ENCODE measurements at regions not wholly inside any gene's neighbourhood (a gene's known extent, or its start where the extent isn't known, plus 50 kb on each side); places are given as distances from the start of the nearest gene placed in this dataset.

DNA sequence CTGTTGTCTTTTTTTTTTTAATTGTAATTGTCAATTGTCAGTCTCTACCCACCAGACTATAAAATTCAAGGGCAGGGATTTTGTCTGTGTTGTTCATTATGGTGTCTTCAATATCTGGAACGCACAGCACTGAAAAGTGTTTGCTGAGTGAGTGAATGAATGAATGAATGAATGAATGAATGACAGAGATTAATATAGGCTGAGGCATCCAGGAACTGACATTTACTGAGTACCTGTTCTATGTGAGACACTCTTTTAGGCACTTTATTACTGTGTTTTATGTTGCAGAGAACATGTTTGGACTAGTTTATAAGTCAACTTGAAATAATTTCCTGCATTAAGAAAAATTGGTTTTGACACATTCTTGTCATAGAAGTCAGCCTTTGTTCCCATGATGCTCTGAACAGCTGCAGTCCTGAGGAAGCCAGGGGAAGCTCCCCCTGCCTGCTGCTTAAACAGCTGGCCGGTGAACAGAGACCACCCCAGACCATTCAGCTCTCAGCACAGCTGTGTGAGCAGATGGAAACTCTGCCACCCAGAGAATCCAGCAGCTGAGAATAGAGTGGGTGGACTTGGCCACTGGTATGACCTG is 160.7 kb upstream of the CCND2 start:
- TF ChIP-seq CEBPB (IDR thresholded peaks at IDR 0.05) (no peak), EP300 (IDR thresholded peaks at IDR 0.05; ENCODE audit: borderline replicate concordance) (no peak), CREB1 (IDR thresholded peaks at IDR 0.05; ENCODE audit: low read depth) (no peak), TAF1 (IDR thresholded peaks at IDR 0.05; ENCODE audit: low read depth) (no peak), TCF12 (IDR thresholded peaks at IDR 0.05; ENCODE audit: low read depth) (no peak), RAD21 (IDR thresholded peaks at IDR 0.05; ENCODE audit: low read depth) (no peak), EGR1 (IDR thresholded peaks at IDR 0.05) (no peak)
- TF ChIP-seq, protein P1, sequence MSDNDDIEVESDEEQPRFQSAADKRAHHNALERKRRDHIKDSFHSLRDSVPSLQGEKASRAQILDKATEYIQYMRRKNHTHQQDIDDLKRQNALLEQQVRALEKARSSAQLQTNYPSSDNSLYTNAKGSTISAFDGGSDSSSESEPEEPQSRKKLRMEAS (IDR thresholded peaks at IDR 0.05): no peak
- TF ChIP-seq, protein P2, sequence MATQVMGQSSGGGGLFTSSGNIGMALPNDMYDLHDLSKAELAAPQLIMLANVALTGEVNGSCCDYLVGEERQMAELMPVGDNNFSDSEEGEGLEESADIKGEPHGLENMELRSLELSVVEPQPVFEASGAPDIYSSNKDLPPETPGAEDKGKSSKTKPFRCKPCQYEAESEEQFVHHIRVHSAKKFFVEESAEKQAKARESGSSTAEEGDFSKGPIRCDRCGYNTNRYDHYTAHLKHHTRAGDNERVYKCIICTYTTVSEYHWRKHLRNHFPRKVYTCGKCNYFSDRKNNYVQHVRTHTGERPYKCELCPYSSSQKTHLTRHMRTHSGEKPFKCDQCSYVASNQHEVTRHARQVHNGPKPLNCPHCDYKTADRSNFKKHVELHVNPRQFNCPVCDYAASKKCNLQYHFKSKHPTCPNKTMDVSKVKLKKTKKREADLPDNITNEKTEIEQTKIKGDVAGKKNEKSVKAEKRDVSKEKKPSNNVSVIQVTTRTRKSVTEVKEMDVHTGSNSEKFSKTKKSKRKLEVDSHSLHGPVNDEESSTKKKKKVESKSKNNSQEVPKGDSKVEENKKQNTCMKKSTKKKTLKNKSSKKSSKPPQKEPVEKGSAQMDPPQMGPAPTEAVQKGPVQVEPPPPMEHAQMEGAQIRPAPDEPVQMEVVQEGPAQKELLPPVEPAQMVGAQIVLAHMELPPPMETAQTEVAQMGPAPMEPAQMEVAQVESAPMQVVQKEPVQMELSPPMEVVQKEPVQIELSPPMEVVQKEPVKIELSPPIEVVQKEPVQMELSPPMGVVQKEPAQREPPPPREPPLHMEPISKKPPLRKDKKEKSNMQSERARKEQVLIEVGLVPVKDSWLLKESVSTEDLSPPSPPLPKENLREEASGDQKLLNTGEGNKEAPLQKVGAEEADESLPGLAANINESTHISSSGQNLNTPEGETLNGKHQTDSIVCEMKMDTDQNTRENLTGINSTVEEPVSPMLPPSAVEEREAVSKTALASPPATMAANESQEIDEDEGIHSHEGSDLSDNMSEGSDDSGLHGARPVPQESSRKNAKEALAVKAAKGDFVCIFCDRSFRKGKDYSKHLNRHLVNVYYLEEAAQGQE (IDR thresholded peaks at IDR 0.05; ENCODE audit: low read depth): no peak
